ENCODE measurements at regions not wholly inside any gene's neighbourhood (a gene's known extent, or its start where the extent isn't known, plus 50 kb on each side); places are given as distances from the start of the nearest gene placed in this dataset.

DNA sequence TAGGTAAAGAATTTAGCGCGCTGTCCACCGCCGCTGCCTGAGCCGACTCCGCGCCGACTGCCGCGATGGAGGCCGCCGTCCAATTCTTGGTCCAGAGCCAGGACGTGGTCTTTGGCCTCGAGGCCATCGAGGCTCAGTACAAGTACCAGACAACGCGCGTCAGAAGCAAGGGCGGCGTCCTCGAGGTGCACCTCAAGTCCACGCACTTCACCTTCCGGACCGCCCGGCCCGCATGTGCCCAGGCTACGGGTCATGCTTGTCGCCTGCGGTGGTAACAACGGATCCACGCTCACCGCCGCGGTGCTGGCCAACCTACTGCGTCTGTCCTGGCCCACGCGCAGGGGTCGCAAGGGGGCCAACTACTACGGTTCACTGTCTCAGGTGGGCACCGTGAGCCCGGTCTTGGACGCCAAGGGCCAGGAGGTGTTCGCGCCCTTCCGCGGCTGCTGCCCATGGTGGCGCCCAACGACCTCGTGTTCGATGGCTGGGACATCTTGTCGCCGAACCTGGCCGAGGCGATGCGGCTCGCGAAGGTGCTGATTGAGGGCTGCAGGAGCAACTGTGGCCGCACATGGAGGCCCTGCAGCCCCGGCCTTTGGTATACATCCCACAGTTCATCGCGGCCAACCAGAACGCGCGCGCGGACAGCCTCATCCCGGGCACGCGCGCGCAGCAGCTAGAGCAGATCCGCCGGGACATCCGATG lies 128.0 kb downstream of the ANAPC4 start:
- TF ChIP-seq, protein P1, sequence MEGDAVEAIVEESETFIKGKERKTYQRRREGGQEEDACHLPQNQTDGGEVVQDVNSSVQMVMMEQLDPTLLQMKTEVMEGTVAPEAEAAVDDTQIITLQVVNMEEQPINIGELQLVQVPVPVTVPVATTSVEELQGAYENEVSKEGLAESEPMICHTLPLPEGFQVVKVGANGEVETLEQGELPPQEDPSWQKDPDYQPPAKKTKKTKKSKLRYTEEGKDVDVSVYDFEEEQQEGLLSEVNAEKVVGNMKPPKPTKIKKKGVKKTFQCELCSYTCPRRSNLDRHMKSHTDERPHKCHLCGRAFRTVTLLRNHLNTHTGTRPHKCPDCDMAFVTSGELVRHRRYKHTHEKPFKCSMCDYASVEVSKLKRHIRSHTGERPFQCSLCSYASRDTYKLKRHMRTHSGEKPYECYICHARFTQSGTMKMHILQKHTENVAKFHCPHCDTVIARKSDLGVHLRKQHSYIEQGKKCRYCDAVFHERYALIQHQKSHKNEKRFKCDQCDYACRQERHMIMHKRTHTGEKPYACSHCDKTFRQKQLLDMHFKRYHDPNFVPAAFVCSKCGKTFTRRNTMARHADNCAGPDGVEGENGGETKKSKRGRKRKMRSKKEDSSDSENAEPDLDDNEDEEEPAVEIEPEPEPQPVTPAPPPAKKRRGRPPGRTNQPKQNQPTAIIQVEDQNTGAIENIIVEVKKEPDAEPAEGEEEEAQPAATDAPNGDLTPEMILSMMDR (conservative IDR thresholded peaks at IDR 0.05 in 1 of 2, IDR thresholded peaks at IDR 0.05 in 1 of 2; ENCODE audit: extremely low read depth in 1 of 2, insufficient read depth in 1 of 2, low read depth in 1 of 2, low read length in 2 of 2), result no peak
- no peak for TF ChIP-seq EZH2 (IDR thresholded peaks at IDR 0.05; ENCODE audit: borderline replicate concordance, low read length)
